ENCODE measurements at regions not wholly inside any gene's neighbourhood (a gene's known extent, or its start where the extent isn't known, plus 50 kb on each side); places are given as distances from the start of the nearest gene placed in this dataset.

GRCh38 chr10:8288600-8288999, 234.1 kb downstream of the GATA3 start:
- no peak overlapping the region for H3K4me3 ChIP-seq (ENCODE audit: low read depth, low read length)
- DNase-seq (ENCODE audit: low read depth), result no peak
- no peak for TF ChIP-seq CTCF (conservative IDR thresholded peaks at IDR 0.05; ENCODE audit: low read depth, low read length)

DNA sequence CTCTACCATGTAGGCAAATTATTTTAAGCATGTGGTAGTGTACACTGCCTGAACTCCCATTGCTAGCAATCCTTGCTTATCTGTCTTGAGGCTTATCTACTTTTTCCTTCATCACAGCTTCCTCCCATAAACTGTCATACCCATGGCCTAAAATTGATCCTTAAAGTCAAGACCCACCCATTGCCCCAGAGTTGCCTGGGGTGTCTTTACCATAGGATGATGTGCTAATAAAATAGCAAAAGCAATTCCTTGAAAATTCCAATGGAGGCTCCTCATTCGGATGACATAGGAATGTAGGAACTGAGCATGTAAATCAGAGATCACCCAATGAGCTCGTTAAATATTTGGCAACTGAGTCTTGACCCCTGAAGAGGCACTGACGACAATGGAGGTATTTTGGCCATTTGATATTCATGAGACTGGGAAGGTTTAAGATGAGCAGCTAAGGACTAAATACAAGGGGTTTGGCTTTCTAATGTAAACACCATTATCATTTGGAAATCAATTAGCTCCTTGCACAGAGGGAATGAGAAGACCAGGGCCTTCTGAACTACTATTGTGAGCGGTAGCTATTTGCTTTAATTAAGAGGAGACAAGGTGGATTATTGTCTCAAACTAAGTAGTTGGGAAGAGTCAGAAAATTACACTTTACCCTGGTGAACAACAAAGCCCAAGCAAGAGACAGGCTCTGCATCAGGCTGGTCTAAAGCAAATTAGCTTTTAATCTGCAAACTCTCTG, 234.9 kb downstream of the GATA3 start:
- no peak for TF ChIP-seq CTCF (conservative IDR thresholded peaks at IDR 0.05; ENCODE audit: low read depth, low read length)
- H3K4me3 ChIP-seq (ENCODE audit: low read depth, low read length), result no peak overlapping the region
- DNase-seq (ENCODE audit: low read depth), result no peak

GRCh38 chr10:8294779-8295178, 240.3 kb downstream of the GATA3 start:
- H3K4me3 ChIP-seq (ENCODE audit: low read depth, low read length), result no peak overlapping the region
- no peak for DNase-seq (ENCODE audit: low read depth)
- no peak for TF ChIP-seq CTCF (conservative IDR thresholded peaks at IDR 0.05; ENCODE audit: low read depth, low read length)

- TF ChIP-seq CTCF (conservative IDR thresholded peaks at IDR 0.05; ENCODE audit: low read depth, low read length), result no peak
- no peak for DNase-seq (ENCODE audit: low read depth)
- no peak overlapping the region for H3K4me3 ChIP-seq (ENCODE audit: low read depth, low read length)
These were observed 240.8 kb downstream of the GATA3 start for GRCh38 chr10:8295311-8295710.

DNA sequence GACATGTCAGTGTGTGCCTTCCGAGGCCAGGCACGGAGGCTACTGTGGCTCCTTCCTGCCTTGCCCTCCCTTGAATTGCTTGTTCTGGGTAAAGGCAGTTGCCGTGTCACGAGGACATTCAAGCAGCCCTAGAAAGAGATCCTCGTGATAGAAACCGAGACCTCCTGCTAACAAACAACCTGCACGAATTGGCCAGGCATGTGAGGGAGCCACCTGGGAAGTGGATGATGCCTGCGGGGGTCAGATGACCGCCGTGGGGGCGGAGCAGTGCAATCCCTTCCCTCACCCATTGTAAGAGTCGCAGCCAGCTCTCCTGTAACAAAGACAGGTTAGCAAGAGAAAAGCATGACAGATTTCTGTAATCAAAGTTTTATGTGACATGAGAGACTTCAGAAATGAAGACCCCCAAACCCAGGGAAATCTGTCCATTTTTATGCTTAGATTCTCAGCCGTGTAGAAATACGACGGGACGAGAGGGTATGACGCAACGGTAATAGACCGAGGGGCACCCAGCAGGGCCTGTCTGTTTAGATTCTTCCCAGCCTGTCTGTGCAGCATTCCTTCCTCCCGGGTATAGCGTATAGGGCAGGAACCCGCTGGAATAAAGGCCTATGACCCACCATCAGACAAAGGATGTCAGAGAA, 241.7 kb downstream of the GATA3 start:
- DNase-seq (ENCODE audit: low read depth), result no peak
- TF ChIP-seq CTCF (conservative IDR thresholded peaks at IDR 0.05; ENCODE audit: low read depth, low read length), result no peak
- no peak overlapping the region for H3K4me3 ChIP-seq (ENCODE audit: low read depth, low read length)

DNA sequence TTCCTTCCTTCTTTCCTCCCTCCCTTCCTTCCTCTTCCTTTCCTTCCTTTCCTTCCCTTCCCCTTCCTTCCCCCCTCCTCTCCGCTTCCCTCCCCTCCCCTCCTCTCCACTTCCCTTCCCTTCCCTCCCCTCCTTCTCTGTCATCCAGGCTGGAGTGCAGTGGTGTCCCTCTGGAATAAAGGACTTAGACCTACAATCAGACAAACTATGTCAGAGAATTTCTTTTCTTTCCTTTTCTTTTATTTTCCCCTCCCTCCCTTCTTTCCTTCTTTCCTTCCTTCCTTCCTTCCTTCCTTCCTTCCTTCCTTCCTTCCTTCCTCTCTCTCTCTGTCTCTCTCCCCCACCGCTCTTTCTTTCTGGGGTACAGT, 242.2 kb downstream of the GATA3 start:
- TF ChIP-seq CTCF (conservative IDR thresholded peaks at IDR 0.05; ENCODE audit: low read depth, low read length), result no peak
- H3K4me3 ChIP-seq (ENCODE audit: low read depth, low read length), result no peak overlapping the region
- DNase-seq (ENCODE audit: low read depth), result no peak

GRCh38 chr10:8297107-8297506, 242.6 kb downstream of the GATA3 start:
- DNase-seq (ENCODE audit: low read depth), result no peak
- no peak for TF ChIP-seq CTCF (conservative IDR thresholded peaks at IDR 0.05; ENCODE audit: low read depth, low read length)
- no peak overlapping the region for H3K4me3 ChIP-seq (ENCODE audit: low read depth, low read length)

Data from choroid plexus epithelial cell (primary cell).